ENCODE measurements at regions not wholly inside any gene's neighbourhood (a gene's known extent, or its start where the extent isn't known, plus 50 kb on each side); places are given as distances from the start of the nearest gene placed in this dataset.

DNA sequence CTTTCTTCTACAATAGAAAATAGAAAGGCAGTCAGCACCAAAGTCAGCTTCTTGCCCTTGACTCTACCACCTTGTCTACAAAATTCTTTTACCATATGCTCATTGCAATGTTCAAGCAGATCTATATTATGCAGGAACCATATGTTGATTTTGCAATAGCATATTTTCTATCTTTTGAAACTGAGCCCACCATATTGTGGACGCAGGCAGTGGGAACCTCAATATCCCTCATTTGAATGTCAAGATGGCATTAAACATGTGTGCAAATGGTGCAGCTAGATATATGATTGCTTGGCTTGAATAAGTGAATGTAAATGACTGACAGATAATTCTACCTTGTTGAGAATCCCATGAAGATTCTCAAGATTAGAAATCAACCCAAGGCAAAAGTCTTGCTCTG is 412.7 kb upstream of the FSHR start:
- Histone ChIP-seq H3K79me1 (ENCODE audit: low read length) (no peaks in the 10 kb centered on the region), H2BK5ac (ENCODE audit: low read depth, low read length, poor library complexity) (no peak overlapping the region), H3K18ac (ENCODE audit: low read length) (no peak overlapping the region), H3K23ac (ENCODE audit: low read length) (no peak overlapping the region), H4K12ac (ENCODE audit: low read depth, low read length) (no peak overlapping the region), H2BK12ac (ENCODE audit: low read length) (no peak overlapping the region), H3K79me2 (ENCODE audit: control insufficient read depth, insufficient read depth, low read length, poor library complexity) (no peaks in the 10 kb centered on the region), H3K4me2 (ENCODE audit: low read length) (no peak overlapping the region), H2BK120ac (ENCODE audit: insufficient read depth, low read length, poor library complexity) (no peak overlapping the region), H2AFZ (ENCODE audit: insufficient read depth, low read length, poor library complexity) (no peak overlapping the region), H3K4ac (ENCODE audit: low read depth, low read length) (no peak overlapping the region), H3K9me3 (ENCODE audit: insufficient read depth, low read depth, low read length) (no peaks in the 10 kb centered on the region), H4K91ac (ENCODE audit: low read depth, low read length) (no peak overlapping the region), H3K27me3 (ENCODE audit: insufficient read depth, low read length) (no peaks in the 10 kb centered on the region), H3K14ac (ENCODE audit: low read length) (no peak overlapping the region), H3K36me3 (ENCODE audit: control insufficient read depth in 1 of 2, insufficient read depth in 2 of 2, low read length in 2 of 2) (no peaks in the 10 kb centered on the region), H4K8ac (ENCODE audit: low read depth, low read length) (no peak overlapping the region), H3K9ac (ENCODE audit: low read length) (no peak overlapping the region), H3K4me3 (ENCODE audit: low read depth, low read length) (no peak overlapping the region), H3K27ac (ENCODE audit: low read depth, low read length) (no peak overlapping the region), H2AK5ac (ENCODE audit: low read length) (no peak overlapping the region), H3K4me1 (ENCODE audit: control insufficient read depth in 1 of 2, insufficient read depth in 2 of 2, low read length in 2 of 2) (no peaks in the 10 kb centered on the region)
- no CpG with 5 or more reads among the region's 1 CpG for WGBS (ENCODE audit: extremely low coverage, insufficient coverage, insufficient read length)
- DNase-seq = no peak

DNA sequence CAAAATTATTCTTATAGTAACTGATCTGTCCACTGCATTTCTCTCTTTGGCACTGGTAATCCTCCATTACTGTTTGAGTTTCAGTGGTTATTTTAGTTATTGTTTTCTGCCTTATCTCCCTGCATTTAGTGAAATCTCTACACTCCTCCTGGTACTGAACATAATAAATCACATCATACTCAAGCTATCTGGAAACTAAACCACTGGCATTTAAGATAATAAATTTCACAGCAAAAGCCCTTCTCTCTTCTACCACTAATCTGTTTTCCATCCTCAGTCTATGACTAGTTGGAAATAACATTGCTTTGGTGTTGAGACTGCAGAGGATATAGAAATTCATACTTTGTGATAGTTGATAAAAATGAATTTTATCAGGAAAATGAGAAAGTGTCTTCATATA is 399.3 kb upstream of the FSHR start:
- Histone ChIP-seq H2BK120ac (ENCODE audit: insufficient read depth, low read length, poor library complexity) (no peak overlapping the region), H4K8ac (ENCODE audit: low read depth, low read length) (no peak overlapping the region), H3K4me3 (ENCODE audit: low read depth, low read length) (no peak overlapping the region), H3K36me3 (ENCODE audit: control insufficient read depth in 1 of 2, insufficient read depth in 2 of 2, low read length in 2 of 2) (no peaks in the 10 kb centered on the region), H2AK5ac (ENCODE audit: low read length) (no peak overlapping the region), H2AFZ (ENCODE audit: insufficient read depth, low read length, poor library complexity) (no peak overlapping the region), H3K4me2 (ENCODE audit: low read length) (no peak overlapping the region), H3K79me2 (ENCODE audit: control insufficient read depth, insufficient read depth, low read length, poor library complexity) (no peaks in the 10 kb centered on the region), H3K4me1 (ENCODE audit: control insufficient read depth in 1 of 2, insufficient read depth in 2 of 2, low read length in 2 of 2) (no peaks in the 10 kb centered on the region), H4K91ac (ENCODE audit: low read depth, low read length) (no peak overlapping the region), H3K9me3 (ENCODE audit: insufficient read depth, low read depth, low read length) (no peaks in the 10 kb centered on the region), H2BK5ac (ENCODE audit: low read depth, low read length, poor library complexity) (no peak overlapping the region), H3K79me1 (ENCODE audit: low read length) (no peaks in the 10 kb centered on the region), H3K23ac (ENCODE audit: low read length) (no peak overlapping the region), H3K14ac (ENCODE audit: low read length) (no peak overlapping the region), H3K18ac (ENCODE audit: low read length) (no peak overlapping the region), H2BK12ac (ENCODE audit: low read length) (no peak overlapping the region), H3K4ac (ENCODE audit: low read depth, low read length) (no peak overlapping the region), H4K12ac (ENCODE audit: low read depth, low read length) (no peak overlapping the region), H3K9ac (ENCODE audit: low read length) (no peak overlapping the region), H3K27ac (ENCODE audit: low read depth, low read length) (no peak overlapping the region), H3K27me3 (ENCODE audit: insufficient read depth, low read length) (no peaks in the 10 kb centered on the region)
- no peak for DNase-seq

DNA sequence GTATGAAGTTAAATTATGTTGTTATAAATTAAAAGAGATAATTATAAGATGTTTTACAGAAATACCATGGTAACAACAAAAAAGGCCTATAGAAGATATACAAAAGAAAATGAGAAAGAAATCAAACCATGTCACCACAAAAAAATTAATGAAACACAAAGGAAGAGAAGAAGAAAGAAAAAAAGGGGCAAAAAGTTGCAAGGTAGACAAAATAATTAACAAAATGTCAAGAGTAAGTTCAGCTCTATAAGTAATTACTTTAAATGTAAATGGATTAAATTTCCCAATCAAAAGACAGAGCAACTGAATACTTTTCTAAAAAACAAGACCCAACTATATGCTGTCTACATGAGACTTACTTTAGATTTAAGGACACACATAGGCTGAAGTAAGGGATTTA is 378.4 kb upstream of the FSHR start:
- Histone ChIP-seq H3K14ac (ENCODE audit: low read length) (no peak overlapping the region), H2BK120ac (ENCODE audit: insufficient read depth, low read length, poor library complexity) (no peak overlapping the region), H3K9ac (ENCODE audit: low read length) (no peak overlapping the region), H3K27ac (ENCODE audit: low read depth, low read length) (no peak overlapping the region), H3K4me2 (ENCODE audit: low read length) (no peak overlapping the region), H3K18ac (ENCODE audit: low read length) (no peak overlapping the region), H3K4me1 (ENCODE audit: control insufficient read depth in 1 of 2, insufficient read depth in 2 of 2, low read length in 2 of 2) (no peaks in the 10 kb centered on the region), H3K4ac (ENCODE audit: low read depth, low read length) (no peak overlapping the region), H2BK12ac (ENCODE audit: low read length) (no peak overlapping the region), H3K36me3 (ENCODE audit: control insufficient read depth in 1 of 2, insufficient read depth in 2 of 2, low read length in 2 of 2) (no peaks in the 10 kb centered on the region), H2AFZ (ENCODE audit: insufficient read depth, low read length, poor library complexity) (no peak overlapping the region), H3K79me2 (ENCODE audit: control insufficient read depth, insufficient read depth, low read length, poor library complexity) (no peaks in the 10 kb centered on the region), H2BK5ac (ENCODE audit: low read depth, low read length, poor library complexity) (no peak overlapping the region), H3K23ac (ENCODE audit: low read length) (no peak overlapping the region), H2AK5ac (ENCODE audit: low read length) (no peak overlapping the region), H3K79me1 (ENCODE audit: low read length) (no peaks in the 10 kb centered on the region), H3K27me3 (ENCODE audit: insufficient read depth, low read length) (no peaks in the 10 kb centered on the region), H3K4me3 (ENCODE audit: low read depth, low read length) (no peak overlapping the region), H4K8ac (ENCODE audit: low read depth, low read length) (no peak overlapping the region), H4K91ac (ENCODE audit: low read depth, low read length) (no peak overlapping the region), H3K9me3 (ENCODE audit: insufficient read depth, low read depth, low read length) (peaks cover 6% of the 10 kb centered on the region), H4K12ac (ENCODE audit: low read depth, low read length) (no peak overlapping the region)
- DNase-seq = no peak

DNA sequence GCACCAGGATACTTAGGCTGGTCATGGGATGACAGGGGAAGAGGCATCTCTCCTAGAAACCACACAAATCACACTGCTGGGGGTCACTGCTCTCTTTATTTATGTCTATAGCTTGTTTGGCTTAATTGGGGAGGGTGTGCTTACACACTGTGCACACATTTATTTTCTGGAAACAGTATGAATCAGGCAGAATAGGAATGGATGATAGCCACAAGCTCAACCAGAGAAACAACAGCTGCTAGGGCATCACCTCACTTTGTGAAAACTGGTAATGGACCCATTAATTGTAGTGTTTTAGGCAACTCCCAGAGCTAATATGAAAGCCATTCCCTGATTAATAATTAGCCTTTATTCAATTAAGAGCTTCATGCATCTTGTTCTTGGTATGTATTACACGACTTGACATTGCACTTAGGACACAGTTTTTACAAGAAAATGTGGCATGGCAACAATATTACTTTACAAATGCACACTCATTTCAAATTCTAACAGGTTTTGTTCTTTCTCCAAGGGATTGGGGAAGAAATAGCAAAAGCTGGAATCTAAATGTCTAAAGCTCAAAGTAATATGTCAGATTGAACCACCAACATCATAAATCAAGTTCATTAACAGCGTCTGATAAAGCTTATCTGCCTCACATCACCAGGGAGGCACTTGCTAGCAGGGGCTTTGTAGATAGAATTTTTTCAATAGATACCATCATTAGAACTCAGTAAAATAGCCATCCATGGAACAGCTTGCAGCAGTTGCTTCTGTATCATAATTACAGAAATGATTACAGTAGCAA is 361.9 kb upstream of the FSHR start:
- Histone ChIP-seq H4K8ac (ENCODE audit: low read depth, low read length) (no peak overlapping the region), H3K18ac (ENCODE audit: low read length) (no peak overlapping the region), H3K4me1 (ENCODE audit: control insufficient read depth in 1 of 2, insufficient read depth in 2 of 2, low read length in 2 of 2) (no peaks in the 10 kb centered on the region), H3K9ac (ENCODE audit: low read length) (no peak overlapping the region), H2BK120ac (ENCODE audit: insufficient read depth, low read length, poor library complexity) (no peak overlapping the region), H3K23ac (ENCODE audit: low read length) (no peak overlapping the region), H3K27ac (ENCODE audit: low read depth, low read length) (no peak overlapping the region), H2AFZ (ENCODE audit: insufficient read depth, low read length, poor library complexity) (no peak overlapping the region), H3K4me3 (ENCODE audit: low read depth, low read length) (no peak overlapping the region), H2BK5ac (ENCODE audit: low read depth, low read length, poor library complexity) (no peak overlapping the region), H4K12ac (ENCODE audit: low read depth, low read length) (no peak overlapping the region), H3K4me2 (ENCODE audit: low read length) (no peak overlapping the region), H2AK5ac (ENCODE audit: low read length) (no peak overlapping the region), H3K4ac (ENCODE audit: low read depth, low read length) (no peak overlapping the region), H3K9me3 (ENCODE audit: insufficient read depth, low read depth, low read length) (no peaks in the 10 kb centered on the region), H3K27me3 (ENCODE audit: insufficient read depth, low read length) (no peaks in the 10 kb centered on the region), H4K91ac (ENCODE audit: low read depth, low read length) (no peak overlapping the region), H3K79me1 (ENCODE audit: low read length) (no peaks in the 10 kb centered on the region), H3K14ac (ENCODE audit: low read length) (no peak overlapping the region), H3K79me2 (ENCODE audit: control insufficient read depth, insufficient read depth, low read length, poor library complexity) (no peaks in the 10 kb centered on the region), H3K36me3 (ENCODE audit: control insufficient read depth in 1 of 2, insufficient read depth in 2 of 2, low read length in 2 of 2) (no peaks in the 10 kb centered on the region), H2BK12ac (ENCODE audit: low read length) (no peak overlapping the region)
- DNase-seq = no peak
- no CpG with 5 or more reads among the region's 2 CpGs for WGBS (ENCODE audit: extremely low coverage, insufficient coverage, insufficient read length)

Data from trophoblast cell (in vitro differentiated cells and primary cell).